Naive thymus-derived CD8-positive, alpha-beta T cell (primary cell): ENCODE measurements at regions not wholly inside any gene's neighbourhood (a gene's known extent, or its start where the extent isn't known, plus 50 kb on each side); places are given as distances from the start of the nearest gene placed in this dataset.

Experiments
- ATAC-seq, 2 donors: fragments of 150-1000 bp; cut with Tn5 transposase in 1 of 2; sonication (Bioruptor Pico), chemical (Tn5 transposase) in 1 of 2; 1 replicate in 1 of 2; 2 replicates in 1 of 2; pipeline ENCODE4 v1.10.0; 2021; ENCODE audit warnings: mild to moderate bottlenecking in 2 of 2, moderate library complexity in 2 of 2
- POLR2A ChIA-PET: fragments of 350-600 bp; sonication (Branson Sonifier 250); formaldehyde crosslinking; loops from one replicate; lab custom pipeline; 2021; ENCODE audit warnings: antibody characterized with exemption; lab: Charles Lee
- DNase-seq, 10 donors: peaks; one replicate each; pipeline versions ENCODE4 v3.0.0 to v3.0.0-alpha.2; 2020 to 2022
- H3K27ac Mint-ChIP-seq, 10 donors: one replicate each; pipeline ENCODE4 v1.8.0; 2020 to 2022; ENCODE audit warnings: mild to moderate bottlenecking in 10 of 10, mixed read lengths in 10 of 10, moderate library complexity in 4 of 10, inconsistent platforms in 1 of 10
- H3K27me3 Mint-ChIP-seq, 5 donors: one replicate each; pipeline ENCODE4 v1.8.0; 2021 to 2022; ENCODE audit warnings: mixed read lengths in 5 of 5
- H3K36me3 Mint-ChIP-seq, 3 donors: one replicate each; pipeline ENCODE4 v1.8.0; 2020 to 2022; ENCODE audit warnings: mixed read lengths in 3 of 3, mild to moderate bottlenecking in 2 of 3, inconsistent platforms in 1 of 3
- H3K4me1 Mint-ChIP-seq, 4 donors: one replicate each; pipeline ENCODE4 v1.8.0; 2021 to 2022; ENCODE audit warnings: mixed read lengths in 4 of 4
- H3K4me3 Mint-ChIP-seq, 10 donors: one replicate each; pipeline ENCODE4 v1.8.0; 2020 to 2022; ENCODE audit warnings: mild to moderate bottlenecking in 10 of 10, mixed read lengths in 10 of 10, moderate library complexity in 6 of 10, inconsistent platforms in 1 of 10
- H3K9me3 Mint-ChIP-seq, 9 donors: one replicate each; pipeline ENCODE4 v1.8.0; 2020 to 2022; ENCODE audit warnings: mixed read lengths in 9 of 9, mild to moderate bottlenecking in 3 of 9, inconsistent platforms in 1 of 9, moderate library complexity in 1 of 9

DNA sequence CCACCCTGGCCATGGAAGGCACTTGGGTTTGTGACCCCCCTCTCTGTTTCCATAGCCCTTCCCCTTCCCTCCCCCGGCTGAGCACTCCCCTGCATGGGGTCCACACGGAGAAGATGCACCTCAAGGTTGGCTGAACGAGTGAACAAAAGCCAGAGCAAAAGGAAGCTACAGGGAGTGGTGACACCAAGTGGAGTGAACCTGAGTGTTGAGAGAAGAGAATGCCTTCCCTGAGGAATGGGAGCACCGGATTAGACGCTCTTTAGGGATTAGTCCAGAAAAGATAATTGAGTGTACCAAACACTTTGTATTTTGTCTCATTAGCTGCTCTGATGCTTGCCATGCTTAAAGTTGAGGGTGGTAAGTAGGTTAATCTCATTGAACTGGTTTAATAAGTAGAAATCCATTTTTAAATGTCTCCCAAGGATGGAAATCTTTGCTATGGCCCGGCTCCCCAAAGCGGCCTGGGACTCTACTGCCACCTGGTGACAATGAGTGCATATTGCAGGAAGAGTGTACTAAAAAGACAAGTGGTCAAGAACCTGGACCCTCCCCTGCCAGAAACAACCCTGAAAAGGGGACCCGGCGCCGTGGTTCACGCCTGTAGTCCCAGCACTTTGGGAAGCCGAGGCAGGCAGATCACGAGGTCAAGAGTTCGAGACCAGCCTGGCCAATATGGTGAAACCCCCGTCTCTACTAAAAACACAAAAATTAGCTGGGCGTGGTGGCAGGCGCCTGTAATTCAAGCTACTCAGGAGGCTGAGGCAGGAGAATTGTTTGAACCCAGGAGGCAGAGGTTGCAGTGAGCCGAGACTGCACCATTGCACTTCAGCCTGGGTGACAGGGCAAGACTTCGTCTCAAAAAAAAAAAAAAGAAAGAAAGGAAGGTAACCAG lies 150.6 kb upstream of the ZC3H12A start:
- POLR2A ChIA-PET, result interaction anchor here (0.6 kb wide), 1 partner anchor 277 kb away, joined by 4 read pairs; no protein-coding TSS in a partner anchor
- DNase-seq (peak in 2 of 10 donors; percentile 0 to 38), ATAC-seq (no peak)
- Mint-ChIP-seq H3K9me3 (peaks cover 0 to 20% (median 3%) of the 10 kb centered on the region in 9 donors), H3K36me3 (peaks cover 0 to 6% (median 4%) of the 10 kb centered on the region in 3 donors), H3K4me3 (no peak overlapping the region), H3K27me3 (peaks cover 26 to 70% (median 49%) of the 10 kb centered on the region in 5 donors), H3K4me1 (peaks cover 0 to 4% (median under 1%) of the 10 kb centered on the region in 4 donors), H3K27ac (no peak overlapping the region)

DNA sequence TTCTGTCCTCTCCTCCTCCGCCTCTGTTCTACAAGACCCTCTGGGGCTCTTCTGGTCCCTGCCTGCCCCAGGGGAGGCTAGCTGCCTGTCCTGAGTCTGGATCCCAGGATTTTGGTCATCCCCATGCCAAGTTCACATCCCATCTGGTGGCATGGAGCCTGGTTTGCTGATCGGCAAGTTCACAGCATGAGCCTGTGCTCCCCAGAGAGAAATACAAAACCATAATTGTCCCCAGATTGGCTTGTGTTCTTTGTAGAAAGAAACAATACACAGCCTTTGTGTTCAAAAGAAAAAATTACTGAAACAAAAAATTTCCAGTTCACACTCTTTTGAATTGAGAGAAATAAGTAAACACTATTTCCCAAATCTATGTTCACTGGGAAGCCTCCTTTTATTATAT lies 149.4 kb upstream of the ZC3H12A start:
- peaks cover 0 to 6% (median 4%) of the 10 kb centered on the region in 3 donors for H3K36me3 Mint-ChIP-seq
- ATAC-seq (no peak), DNase-seq (peak in 1 of 10 donors; percentile 19)
- no peaks in the 10 kb centered on the region for H3K4me1 Mint-ChIP-seq
- H3K27ac Mint-ChIP-seq, result no peak overlapping the region
- peaks cover 19 to 59% (median 40%) of the 10 kb centered on the region in 5 donors for H3K27me3 Mint-ChIP-seq
- POLR2A ChIA-PET, result no interaction called here
- peaks cover 0 to 20% (median 3%) of the 10 kb centered on the region in 9 donors for H3K9me3 Mint-ChIP-seq
- H3K4me3 Mint-ChIP-seq, result no peak overlapping the region

DNA sequence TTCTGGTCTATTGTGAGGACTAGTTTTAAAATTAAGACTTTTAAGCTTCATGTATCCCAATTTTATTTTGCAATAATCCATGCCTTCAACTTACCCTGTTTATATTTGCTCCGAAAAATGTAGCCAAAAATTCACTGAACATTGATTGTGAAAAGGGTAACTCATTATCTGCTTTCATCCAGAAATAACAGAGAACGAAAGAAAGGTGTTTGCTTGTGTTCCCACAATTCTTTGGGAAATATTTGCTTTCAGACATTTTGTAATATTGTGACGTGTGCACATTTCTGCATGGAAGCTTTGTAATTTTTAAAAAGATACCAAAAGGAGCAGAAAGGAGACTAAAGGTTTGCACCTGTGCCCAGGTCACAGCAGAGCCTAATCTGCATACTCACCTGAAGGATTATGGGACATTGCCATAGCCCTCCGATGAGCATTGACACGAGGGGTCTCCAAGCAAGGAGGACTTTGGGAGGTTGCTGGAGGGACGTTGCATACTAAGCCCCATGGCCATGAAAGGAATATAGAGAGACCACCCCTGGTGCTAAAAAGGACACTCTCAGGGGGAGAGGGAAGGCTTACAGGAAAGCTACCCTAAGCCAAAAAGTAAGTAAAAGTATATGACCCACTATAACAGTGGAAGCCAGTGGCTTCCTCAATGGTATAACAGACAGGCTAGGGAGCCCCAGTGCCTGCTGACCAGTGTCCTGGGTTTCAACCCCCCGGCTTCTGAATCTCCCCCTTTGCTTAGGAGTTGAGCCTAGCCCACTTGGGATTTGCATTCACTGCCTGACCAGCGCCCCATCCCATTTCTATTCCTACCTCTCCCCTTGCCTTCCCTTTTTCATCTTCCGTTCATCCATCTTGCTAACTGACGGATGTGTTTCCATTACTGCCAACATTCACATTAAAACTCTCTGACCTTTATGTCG lies 148.6 kb upstream of the ZC3H12A start:
- POLR2A ChIA-PET, result no interaction called here
- peaks cover 20 to 51% (median 36%) of the 10 kb centered on the region in 5 donors for H3K27me3 Mint-ChIP-seq
- no peak for ATAC-seq
- H3K9me3 Mint-ChIP-seq, result peaks cover 0 to 20% (median 3%) of the 10 kb centered on the region in 9 donors
- no peak overlapping the region for H3K4me3 Mint-ChIP-seq
- H3K36me3 Mint-ChIP-seq, result peaks cover 0 to 6% (median 4%) of the 10 kb centered on the region in 3 donors
- peak in 1 of 10 donors; percentile 55 for DNase-seq
- H3K27ac Mint-ChIP-seq, result no peak overlapping the region
- no peaks in the 10 kb centered on the region for H3K4me1 Mint-ChIP-seq

DNA sequence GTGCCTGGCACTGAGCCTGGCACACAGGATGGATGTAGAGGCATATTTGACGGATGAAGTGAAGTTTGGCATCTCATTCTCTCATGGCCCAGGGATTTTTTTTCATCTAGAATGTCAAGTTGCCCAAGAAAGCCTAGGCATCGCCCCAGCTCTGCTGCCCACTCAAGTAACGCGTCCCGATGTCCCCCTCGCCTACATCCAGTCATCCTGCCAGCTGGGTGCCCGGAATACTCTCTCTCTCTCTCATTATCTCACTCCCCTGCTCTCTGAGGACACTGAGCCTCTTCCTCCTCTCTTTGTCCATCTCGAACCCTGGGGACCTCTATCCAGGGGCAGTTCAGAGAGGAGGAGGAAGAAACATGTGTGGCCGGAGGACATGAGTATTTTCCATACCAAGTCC lies 142.3 kb upstream of the ZC3H12A start:
- Mint-ChIP-seq H3K27me3 (peaks cover 10 to 46% (median 17%) of the 10 kb centered on the region in 5 donors), H3K36me3 (no peaks in the 10 kb centered on the region), H3K4me3 (no peak overlapping the region), H3K27ac (no peak overlapping the region), H3K9me3 (peaks cover 0 to 9% (median 0%) of the 10 kb centered on the region in 9 donors), H3K4me1 (no peaks in the 10 kb centered on the region)
- POLR2A ChIA-PET, result no interaction called here
- DNase-seq (no peak), ATAC-seq (no peak)

DNA sequence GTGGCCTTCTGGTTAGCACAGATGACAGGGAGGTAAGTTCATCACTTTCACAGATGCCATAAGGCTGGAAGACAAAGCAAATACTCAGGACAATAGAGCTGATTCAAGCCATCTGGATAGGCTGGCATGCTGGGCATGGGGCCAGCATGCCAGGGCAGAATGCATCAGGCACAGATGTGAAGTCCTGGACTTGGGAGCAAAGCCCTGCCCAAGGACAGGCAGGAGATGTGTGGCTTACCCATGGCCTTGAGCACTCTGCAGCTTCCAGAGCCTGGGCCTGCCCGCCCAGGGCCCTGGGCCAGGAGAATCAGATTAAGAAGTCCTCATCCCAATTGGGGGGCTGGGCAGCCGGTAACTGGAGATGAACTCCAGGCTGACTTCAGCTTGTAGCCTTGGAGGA lies 135.7 kb upstream of the ZC3H12A start:
- POLR2A ChIA-PET, result no interaction called here
- no peaks in the 10 kb centered on the region for H3K4me1 Mint-ChIP-seq
- no peaks in the 10 kb centered on the region for H3K36me3 Mint-ChIP-seq
- H3K9me3 Mint-ChIP-seq, result peaks cover 0 to 9% (median 0%) of the 10 kb centered on the region in 9 donors
- no peak overlapping the region for H3K4me3 Mint-ChIP-seq
- ATAC-seq, result no peak
- no peak for DNase-seq
- no peak overlapping the region for H3K27ac Mint-ChIP-seq
- H3K27me3 Mint-ChIP-seq, result peaks cover 10 to 47% (median 19%) of the 10 kb centered on the region in 5 donors

DNA sequence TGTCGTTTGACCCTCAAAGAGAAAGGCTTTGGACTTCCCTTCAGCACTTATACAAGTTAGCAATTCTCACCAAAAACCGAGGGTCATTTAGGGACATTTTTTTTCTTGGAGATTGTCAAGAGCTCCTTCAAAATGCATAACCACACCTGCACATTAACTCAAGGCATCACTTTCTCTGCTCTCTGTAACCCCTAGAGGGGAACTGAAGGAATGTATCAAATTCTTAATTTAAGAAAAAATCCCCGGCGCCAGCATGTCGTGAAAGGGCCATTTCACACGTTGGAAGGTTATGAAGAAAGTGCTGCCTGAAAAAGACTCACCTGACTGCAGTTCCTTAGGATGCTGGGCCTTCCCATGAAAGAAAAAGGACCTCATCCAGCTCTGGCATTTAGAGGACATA lies 131.6 kb upstream of the ZC3H12A start:
- ATAC-seq, result no peak
- POLR2A ChIA-PET, result no interaction called here

DNA sequence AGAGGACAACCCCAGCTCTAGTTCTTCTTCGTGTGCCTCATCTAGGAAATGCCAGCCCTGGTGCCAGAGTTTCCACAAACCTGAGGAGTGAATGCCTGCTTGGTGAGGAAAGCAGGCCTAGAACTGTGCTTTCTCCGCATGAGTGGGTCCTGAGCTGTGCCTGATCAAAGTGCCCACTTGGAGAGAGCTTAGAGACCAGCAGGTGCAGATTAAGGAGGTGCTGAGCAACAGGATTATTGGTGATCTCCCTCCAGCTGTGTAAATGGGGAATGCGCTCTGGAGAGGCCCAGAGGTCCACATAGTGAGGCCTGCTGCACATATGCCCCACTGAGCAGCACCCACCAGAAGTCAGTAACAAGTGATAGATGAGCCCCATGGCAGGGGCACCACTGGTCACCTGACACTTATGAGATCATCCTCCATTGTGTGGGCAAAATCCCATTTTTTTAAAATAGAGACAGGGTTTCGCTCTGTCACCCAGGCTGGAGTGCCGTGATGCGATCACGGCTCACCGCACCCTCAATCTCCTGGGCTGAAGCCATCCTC lies 127.2 kb upstream of the ZC3H12A start:
- ATAC-seq (no peak), DNase-seq (no peak)
- H3K4me1 Mint-ChIP-seq, result no peaks in the 10 kb centered on the region
- H3K4me3 Mint-ChIP-seq, result no peak overlapping the region
- POLR2A ChIA-PET, result no interaction called here
- no peaks in the 10 kb centered on the region for H3K36me3 Mint-ChIP-seq
- H3K27ac Mint-ChIP-seq, result no peak overlapping the region
- H3K9me3 Mint-ChIP-seq, result peaks cover 0 to 2% (median 0%) of the 10 kb centered on the region in 9 donors
- H3K27me3 Mint-ChIP-seq, result peaks cover 3 to 19% (median 5%) of the 10 kb centered on the region in 5 donors

More for the DNA sequence above, 131.6 kb upstream of the ZC3H12A start:
- Mint-ChIP-seq H3K27me3 (peaks cover 8 to 21% (median 13%) of the 10 kb centered on the region in 5 donors), H3K27ac (no peak overlapping the region), H3K9me3 (peaks cover 0 to 2% (median 0%) of the 10 kb centered on the region in 9 donors), H3K36me3 (no peaks in the 10 kb centered on the region), H3K4me1 (no peaks in the 10 kb centered on the region), H3K4me3 (no peak overlapping the region)
- DNase-seq, result no peak

DNA sequence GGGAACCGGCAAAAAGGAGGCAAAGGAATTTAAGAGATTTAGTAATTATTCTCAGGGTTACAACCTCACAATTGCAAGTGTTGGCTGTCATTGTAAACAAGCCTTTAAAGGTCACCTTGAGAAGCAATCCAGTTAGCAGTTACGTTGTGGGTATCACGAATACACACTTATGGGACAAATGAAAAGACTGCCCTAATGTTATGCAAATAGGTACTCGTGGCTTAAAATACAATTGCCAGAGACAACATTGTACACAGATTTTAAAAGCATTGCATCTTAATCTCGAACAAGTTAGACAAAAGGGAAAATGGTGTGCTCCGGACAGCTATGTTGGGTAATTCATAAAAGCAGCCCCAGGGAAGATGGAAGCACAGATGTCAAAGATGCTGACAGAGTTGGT lies 120.5 kb upstream of the ZC3H12A start:
- H3K36me3 Mint-ChIP-seq, result no peaks in the 10 kb centered on the region
- ATAC-seq (no peak), DNase-seq (no peak)
- H3K4me3 Mint-ChIP-seq, result no peak overlapping the region
- peaks cover 6 to 51% (median 20%) of the 10 kb centered on the region in 5 donors for H3K27me3 Mint-ChIP-seq
- H3K9me3 Mint-ChIP-seq, result peaks cover 0 to 2% (median 0%) of the 10 kb centered on the region in 9 donors
- POLR2A ChIA-PET, result no interaction called here
- H3K4me1 Mint-ChIP-seq, result no peaks in the 10 kb centered on the region
- no peak overlapping the region for H3K27ac Mint-ChIP-seq

DNA sequence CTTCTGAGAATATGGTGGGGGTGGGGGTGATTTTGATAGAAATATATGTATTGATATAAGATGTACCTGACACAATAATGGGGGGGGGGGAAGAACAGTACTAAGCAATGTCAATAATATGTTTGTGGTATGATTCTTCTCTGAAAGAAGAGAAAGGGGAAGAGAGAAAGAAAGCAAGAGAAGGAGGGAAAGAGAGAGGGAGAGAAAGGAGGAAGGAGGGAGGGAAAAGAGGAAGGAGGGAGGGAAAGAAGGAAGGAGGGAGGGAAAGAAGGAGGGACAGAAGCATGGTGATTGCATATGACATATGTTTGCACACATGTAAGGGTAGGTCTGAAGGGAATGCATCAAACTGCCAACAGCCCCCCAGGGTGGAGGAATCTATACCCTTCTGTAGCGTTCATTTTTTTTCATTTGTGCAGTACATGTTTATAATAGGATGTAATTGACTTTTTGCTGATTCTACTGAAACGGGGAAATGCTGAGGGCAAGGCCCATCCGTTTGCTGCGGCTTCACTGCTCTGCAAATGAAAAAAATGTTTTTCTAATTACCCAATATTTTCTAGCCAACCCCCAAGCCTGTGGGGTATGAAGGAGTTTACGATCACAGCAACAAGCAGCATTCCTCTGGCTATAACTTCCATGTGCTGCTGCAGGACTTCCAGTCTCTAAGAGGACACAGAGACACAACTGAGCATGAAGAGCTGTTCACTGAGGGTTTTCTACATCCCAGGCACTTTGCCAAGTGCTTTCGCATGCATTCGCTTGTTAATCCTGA lies 119.3 kb upstream of the ZC3H12A start:
- H3K4me1 Mint-ChIP-seq, result no peaks in the 10 kb centered on the region
- H3K4me3 Mint-ChIP-seq, result no peak overlapping the region
- no peaks in the 10 kb centered on the region for H3K9me3 Mint-ChIP-seq
- no peak for DNase-seq
- H3K27me3 Mint-ChIP-seq, result peaks cover 6 to 53% (median 20%) of the 10 kb centered on the region in 5 donors
- no peaks in the 10 kb centered on the region for H3K36me3 Mint-ChIP-seq
- no peak for ATAC-seq
- POLR2A ChIA-PET, result no interaction called here
- no peak overlapping the region for H3K27ac Mint-ChIP-seq

DNA sequence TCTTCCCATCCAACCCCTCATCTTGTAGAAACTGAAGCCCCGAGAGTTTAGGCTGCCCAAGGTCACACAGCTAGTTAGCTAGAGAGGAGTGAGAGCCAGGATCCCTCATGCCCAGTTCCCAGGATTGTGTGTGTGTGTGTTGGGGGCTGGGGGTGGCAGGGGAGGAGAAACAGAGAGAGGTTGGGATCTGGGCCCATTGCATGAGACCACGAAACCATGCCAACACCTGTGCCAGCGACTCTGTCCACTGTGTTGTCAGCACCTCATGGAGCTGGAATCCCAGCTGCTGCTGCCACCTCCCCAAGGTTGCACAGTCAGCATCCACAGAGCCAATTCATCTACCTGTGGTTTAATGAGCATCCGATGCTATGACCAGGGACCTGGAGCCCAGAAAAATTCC lies 115.4 kb upstream of the ZC3H12A start:
- H3K4me3 Mint-ChIP-seq, result no peak overlapping the region
- peaks cover 25 to 76% (median 49%) of the 10 kb centered on the region in 5 donors for H3K27me3 Mint-ChIP-seq
- peak overlapping the region in 1 of 10 donors; percentile 41 for H3K27ac Mint-ChIP-seq
- POLR2A ChIA-PET, result no interaction called here
- H3K36me3 Mint-ChIP-seq, result no peaks in the 10 kb centered on the region
- H3K9me3 Mint-ChIP-seq, result peaks cover 0 to 2% (median 0%) of the 10 kb centered on the region in 9 donors
- DNase-seq, result no peak
- no peak for ATAC-seq
- H3K4me1 Mint-ChIP-seq, result no peaks in the 10 kb centered on the region

DNA sequence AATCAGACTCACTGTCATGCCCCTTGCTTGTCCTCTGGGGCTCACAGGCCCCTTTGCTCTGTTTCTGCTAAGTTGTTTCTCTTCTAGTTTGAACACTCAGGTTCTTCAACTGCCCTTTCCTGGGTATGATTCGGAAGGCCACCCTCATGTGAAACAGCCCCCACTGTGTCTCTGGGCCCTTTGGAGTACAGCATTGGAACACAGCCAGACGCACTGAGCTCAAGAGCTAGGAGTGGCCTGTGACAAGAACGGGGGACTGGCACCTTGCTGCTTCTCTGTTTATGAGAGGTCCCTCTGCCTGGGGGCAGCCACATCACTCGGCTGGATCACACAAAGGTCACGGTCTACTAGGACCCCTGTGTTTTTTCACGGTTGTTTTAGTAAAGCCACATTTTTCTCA lies 114.4 kb upstream of the ZC3H12A start:
- ATAC-seq, result no peak
- Mint-ChIP-seq H3K27me3 (peaks cover 25 to 86% (median 52%) of the 10 kb centered on the region in 5 donors), H3K9me3 (peaks cover 0 to 2% (median 0%) of the 10 kb centered on the region in 9 donors), H3K27ac (peak overlapping the region in 1 of 10 donors; percentile 36), H3K36me3 (no peaks in the 10 kb centered on the region), H3K4me1 (no peaks in the 10 kb centered on the region), H3K4me3 (no peak overlapping the region)
- DNase-seq, result no peak
- POLR2A ChIA-PET, result no interaction called here
